ENCODE measurements at regions not wholly inside any gene's neighbourhood (a gene's known extent, or its start where the extent isn't known, plus 50 kb on each side); places are given as distances from the start of the nearest gene placed in this dataset.

GRCh38 chr3:94314218-94314883 lies 251.5 kb downstream of the NSUN3 start:
- Mint-ChIP-seq H3K9me3 (peaks cover 3 to 4% of the 10 kb centered on the region in 2 donors), H3K36me3 (no peaks in the 10 kb centered on the region), H3K4me1 (no peaks in the 10 kb centered on the region), H3K27ac (no peak overlapping the region), H3K27me3 (ENCODE audit: low read depth in 2 of 2) (no peaks in the 10 kb centered on the region), H3K4me3 (no peak overlapping the region)
- Histone ChIP-seq H3K36me3 (ENCODE audit: control insufficient read depth, insufficient read depth, low read length) (no peaks in the 10 kb centered on the region), H3K27me3 (ENCODE audit: control insufficient read depth, insufficient read depth, low read length) (no peaks in the 10 kb centered on the region), H3K27ac (ENCODE audit: low read length) (no peak overlapping the region), H3K4me1 (ENCODE audit: control insufficient read depth, insufficient read depth, low read length) (no peaks in the 10 kb centered on the region), H3K9me3 (ENCODE audit: control insufficient read depth, insufficient read depth, low read length) (peaks cover under 1% of the 10 kb centered on the region), H3K4me3 (ENCODE audit: low read length) (no peak overlapping the region)
- ATAC-seq (no peak), DNase-seq (no peak)
- WGBS (ENCODE audit: insufficient coverage) = 100% methylated on average over 2 of the region's 2 CpGs
- TF ChIP-seq, protein P1, sequence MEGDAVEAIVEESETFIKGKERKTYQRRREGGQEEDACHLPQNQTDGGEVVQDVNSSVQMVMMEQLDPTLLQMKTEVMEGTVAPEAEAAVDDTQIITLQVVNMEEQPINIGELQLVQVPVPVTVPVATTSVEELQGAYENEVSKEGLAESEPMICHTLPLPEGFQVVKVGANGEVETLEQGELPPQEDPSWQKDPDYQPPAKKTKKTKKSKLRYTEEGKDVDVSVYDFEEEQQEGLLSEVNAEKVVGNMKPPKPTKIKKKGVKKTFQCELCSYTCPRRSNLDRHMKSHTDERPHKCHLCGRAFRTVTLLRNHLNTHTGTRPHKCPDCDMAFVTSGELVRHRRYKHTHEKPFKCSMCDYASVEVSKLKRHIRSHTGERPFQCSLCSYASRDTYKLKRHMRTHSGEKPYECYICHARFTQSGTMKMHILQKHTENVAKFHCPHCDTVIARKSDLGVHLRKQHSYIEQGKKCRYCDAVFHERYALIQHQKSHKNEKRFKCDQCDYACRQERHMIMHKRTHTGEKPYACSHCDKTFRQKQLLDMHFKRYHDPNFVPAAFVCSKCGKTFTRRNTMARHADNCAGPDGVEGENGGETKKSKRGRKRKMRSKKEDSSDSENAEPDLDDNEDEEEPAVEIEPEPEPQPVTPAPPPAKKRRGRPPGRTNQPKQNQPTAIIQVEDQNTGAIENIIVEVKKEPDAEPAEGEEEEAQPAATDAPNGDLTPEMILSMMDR (IDR thresholded peaks at IDR 0.05) = no peak
- intact Hi-C loops (cut with micrococcal nuclease) = no loop called here

- 20% methylated on average over 1 of the region's 1 CpG for WGBS (ENCODE audit: insufficient coverage)
- H3K27me3 ChIP-seq (ENCODE audit: control insufficient read depth, insufficient read depth, low read length) = no peaks in the 10 kb centered on the region
- Mint-ChIP-seq H3K9me3 (peaks cover 4 to 11% of the 10 kb centered on the region in 2 donors), H3K4me3 (no peak overlapping the region), H3K4me1 (no peaks in the 10 kb centered on the region), H3K27ac (no peak overlapping the region), H3K36me3 (no peaks in the 10 kb centered on the region), H3K27me3 (ENCODE audit: low read depth in 2 of 2) (no peaks in the 10 kb centered on the region)
- intact Hi-C loops (cut with micrococcal nuclease) = no loop called here
- DNase-seq (no peak), ATAC-seq (no peak)
- TF ChIP-seq, protein P1 (IDR thresholded peaks at IDR 0.05) = no peak
- H3K4me1 ChIP-seq (ENCODE audit: control insufficient read depth, insufficient read depth, low read length) = no peaks in the 10 kb centered on the region
- no peak overlapping the region for H3K27ac ChIP-seq (ENCODE audit: low read length)
- no peaks in the 10 kb centered on the region for H3K36me3 ChIP-seq (ENCODE audit: control insufficient read depth, insufficient read depth, low read length)
- H3K9me3 ChIP-seq (ENCODE audit: control insufficient read depth, insufficient read depth, low read length) = no peaks in the 10 kb centered on the region
- no peak overlapping the region for H3K4me3 ChIP-seq (ENCODE audit: low read length)
Measured at GRCh38 chr3:94317017-94317416, 254.2 kb downstream of the NSUN3 start.

- Mint-ChIP-seq H3K4me3 (no peak overlapping the region), H3K36me3 (no peaks in the 10 kb centered on the region), H3K27me3 (ENCODE audit: low read depth in 2 of 2) (no peaks in the 10 kb centered on the region), H3K4me1 (no peaks in the 10 kb centered on the region), H3K27ac (no peak overlapping the region), H3K9me3 (peaks cover 12 to 20% of the 10 kb centered on the region in 2 donors)
- DNase-seq = no peak
- intact Hi-C loops (cut with micrococcal nuclease) = no loop called here
- Histone ChIP-seq H3K4me3 (ENCODE audit: low read length) (no peak overlapping the region), H3K36me3 (ENCODE audit: control insufficient read depth, insufficient read depth, low read length) (no peaks in the 10 kb centered on the region), H3K9me3 (ENCODE audit: control insufficient read depth, insufficient read depth, low read length) (no peaks in the 10 kb centered on the region), H3K4me1 (ENCODE audit: control insufficient read depth, insufficient read depth, low read length) (no peaks in the 10 kb centered on the region), H3K27me3 (ENCODE audit: control insufficient read depth, insufficient read depth, low read length) (no peaks in the 10 kb centered on the region), H3K27ac (ENCODE audit: low read length) (no peak overlapping the region)
- 33% methylated on average over 1 of the region's 2 CpGs for WGBS (ENCODE audit: insufficient coverage)
- no peak for ATAC-seq
- TF ChIP-seq, protein P1 (IDR thresholded peaks at IDR 0.05) = no peak
Measured at GRCh38 chr3:94323596-94323995, 260.7 kb downstream of the NSUN3 start.

DNA sequence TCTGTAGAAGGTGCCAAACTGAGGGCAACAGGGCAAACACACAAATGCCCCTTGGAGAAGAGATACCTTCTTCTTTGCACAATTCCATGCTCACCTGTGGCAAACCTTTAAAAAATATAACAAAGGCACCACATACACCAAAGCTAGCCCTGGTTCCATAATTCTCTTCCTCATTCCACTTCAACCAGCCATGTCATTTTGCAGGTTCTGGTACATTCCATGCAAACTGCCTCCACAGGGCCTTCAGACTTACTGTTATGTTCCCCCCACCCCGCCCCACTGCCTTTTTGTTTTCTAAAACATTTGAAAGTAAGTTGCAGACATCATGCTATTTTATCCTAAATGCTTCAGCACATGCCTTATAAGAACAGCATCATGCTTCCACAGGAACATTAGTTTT lies 269.0 kb downstream of the NSUN3 start:
- H3K27ac Mint-ChIP-seq = no peak overlapping the region
- peaks cover 7 to 17% of the 10 kb centered on the region in 2 donors for H3K9me3 Mint-ChIP-seq
- H3K4me1 ChIP-seq (ENCODE audit: control insufficient read depth, insufficient read depth, low read length) = no peaks in the 10 kb centered on the region
- no peaks in the 10 kb centered on the region for H3K36me3 Mint-ChIP-seq
- DNase-seq (no peak), ATAC-seq (no peak)
- no peak overlapping the region for H3K4me3 ChIP-seq (ENCODE audit: low read length)
- H3K4me3 Mint-ChIP-seq = no peak overlapping the region
- intact Hi-C loops (cut with micrococcal nuclease) = no loop called here
- H3K9me3 ChIP-seq (ENCODE audit: control insufficient read depth, insufficient read depth, low read length) = no peaks in the 10 kb centered on the region
- 57% methylated on average over 1 of the region's 1 CpG for whole genome bisulfite sequencing (ENCODE audit: insufficient coverage)
- TF ChIP-seq, protein P1 (IDR thresholded peaks at IDR 0.05) = no peak
- H3K27me3 Mint-ChIP-seq (ENCODE audit: low read depth in 2 of 2) = no peaks in the 10 kb centered on the region
- H3K4me1 Mint-ChIP-seq = no peaks in the 10 kb centered on the region
- H3K27ac ChIP-seq (ENCODE audit: low read length) = no peak overlapping the region
- no peaks in the 10 kb centered on the region for H3K27me3 ChIP-seq (ENCODE audit: control insufficient read depth, insufficient read depth, low read length)
- no peaks in the 10 kb centered on the region for H3K36me3 ChIP-seq (ENCODE audit: control insufficient read depth, insufficient read depth, low read length)

Measured in natural killer cell (primary cell).